ENCODE measurements at regions not wholly inside any gene's neighbourhood (a gene's known extent, or its start where the extent isn't known, plus 50 kb on each side); places are given as distances from the start of the nearest gene placed in this dataset.

DNA sequence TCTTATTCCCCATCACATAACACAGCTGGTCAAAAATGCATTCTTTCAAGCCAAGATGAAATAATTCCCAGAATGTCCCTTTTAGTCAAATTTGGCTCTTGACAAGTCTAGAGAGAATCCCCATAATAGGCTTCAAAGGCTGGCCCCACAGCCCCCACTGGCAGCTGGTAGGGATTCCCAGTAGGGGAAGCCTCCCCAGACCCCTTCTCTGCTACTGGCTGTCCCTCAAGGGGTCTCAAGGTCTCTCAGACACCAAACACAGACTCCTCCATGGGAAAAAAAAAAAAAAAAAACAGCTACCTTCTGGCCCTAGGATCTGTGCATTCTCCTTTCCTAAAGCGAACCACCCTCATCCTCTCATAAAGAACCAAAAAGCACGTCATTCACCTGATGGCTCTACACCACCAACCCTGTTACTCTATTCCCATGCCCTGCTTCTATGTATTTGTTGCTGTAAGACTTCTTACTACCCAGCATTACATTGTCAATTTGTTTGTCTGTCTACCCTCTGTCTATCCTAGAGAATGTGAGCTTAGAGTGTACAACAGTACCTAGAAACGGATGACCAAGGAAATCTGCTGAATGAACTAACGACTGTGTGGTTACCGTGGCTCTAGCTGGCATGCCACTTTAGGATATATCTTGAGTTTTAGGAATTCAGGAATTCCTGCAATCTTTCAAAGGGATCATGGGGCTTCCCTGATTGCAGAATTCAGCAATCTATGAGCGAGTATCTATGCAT, 164.1 kb upstream of the NSMCE3 start:
- no peaks in the 10 kb centered on the region for H3K27me3 ChIP-seq
- no peaks in the 10 kb centered on the region for H3K9me3 ChIP-seq
- H3K4me1 ChIP-seq, result no peaks in the 10 kb centered on the region
- H3K27ac ChIP-seq, result no peak overlapping the region
- no peak for DNase-seq
- no peaks in the 10 kb centered on the region for H3K36me3 ChIP-seq
- TF ChIP-seq, protein P1, sequence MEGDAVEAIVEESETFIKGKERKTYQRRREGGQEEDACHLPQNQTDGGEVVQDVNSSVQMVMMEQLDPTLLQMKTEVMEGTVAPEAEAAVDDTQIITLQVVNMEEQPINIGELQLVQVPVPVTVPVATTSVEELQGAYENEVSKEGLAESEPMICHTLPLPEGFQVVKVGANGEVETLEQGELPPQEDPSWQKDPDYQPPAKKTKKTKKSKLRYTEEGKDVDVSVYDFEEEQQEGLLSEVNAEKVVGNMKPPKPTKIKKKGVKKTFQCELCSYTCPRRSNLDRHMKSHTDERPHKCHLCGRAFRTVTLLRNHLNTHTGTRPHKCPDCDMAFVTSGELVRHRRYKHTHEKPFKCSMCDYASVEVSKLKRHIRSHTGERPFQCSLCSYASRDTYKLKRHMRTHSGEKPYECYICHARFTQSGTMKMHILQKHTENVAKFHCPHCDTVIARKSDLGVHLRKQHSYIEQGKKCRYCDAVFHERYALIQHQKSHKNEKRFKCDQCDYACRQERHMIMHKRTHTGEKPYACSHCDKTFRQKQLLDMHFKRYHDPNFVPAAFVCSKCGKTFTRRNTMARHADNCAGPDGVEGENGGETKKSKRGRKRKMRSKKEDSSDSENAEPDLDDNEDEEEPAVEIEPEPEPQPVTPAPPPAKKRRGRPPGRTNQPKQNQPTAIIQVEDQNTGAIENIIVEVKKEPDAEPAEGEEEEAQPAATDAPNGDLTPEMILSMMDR (IDR thresholded peaks at IDR 0.05), result no peak
- intact Hi-C loops (cut with DNase I; ENCODE audit: low total_unique reads), result no loop called here
- H3K4me3 ChIP-seq, result no peak overlapping the region

DNA sequence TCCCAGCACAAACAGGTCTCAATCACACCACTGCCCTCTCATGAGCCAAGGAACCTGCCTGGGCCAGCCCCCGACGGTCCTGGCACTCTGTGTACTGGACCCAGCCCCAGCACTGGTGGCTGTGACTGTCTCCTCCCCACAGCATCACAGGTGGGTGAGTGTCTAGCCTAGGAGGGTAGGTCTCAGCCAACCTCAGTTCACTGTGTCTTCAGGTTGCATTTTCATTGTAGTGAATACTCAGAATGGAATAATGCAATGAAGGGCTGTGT, 163.4 kb upstream of the NSMCE3 start:
- Histone ChIP-seq H3K36me3 (no peaks in the 10 kb centered on the region), H3K27ac (no peak overlapping the region), H3K4me1 (no peaks in the 10 kb centered on the region), H3K4me3 (no peak overlapping the region), H3K27me3 (no peaks in the 10 kb centered on the region), H3K9me3 (no peaks in the 10 kb centered on the region)
- TF ChIP-seq, protein P1 (IDR thresholded peaks at IDR 0.05), result no peak
- no peak for DNase-seq
- intact Hi-C loops (cut with DNase I; ENCODE audit: low total_unique reads), result no loop called here

DNA sequence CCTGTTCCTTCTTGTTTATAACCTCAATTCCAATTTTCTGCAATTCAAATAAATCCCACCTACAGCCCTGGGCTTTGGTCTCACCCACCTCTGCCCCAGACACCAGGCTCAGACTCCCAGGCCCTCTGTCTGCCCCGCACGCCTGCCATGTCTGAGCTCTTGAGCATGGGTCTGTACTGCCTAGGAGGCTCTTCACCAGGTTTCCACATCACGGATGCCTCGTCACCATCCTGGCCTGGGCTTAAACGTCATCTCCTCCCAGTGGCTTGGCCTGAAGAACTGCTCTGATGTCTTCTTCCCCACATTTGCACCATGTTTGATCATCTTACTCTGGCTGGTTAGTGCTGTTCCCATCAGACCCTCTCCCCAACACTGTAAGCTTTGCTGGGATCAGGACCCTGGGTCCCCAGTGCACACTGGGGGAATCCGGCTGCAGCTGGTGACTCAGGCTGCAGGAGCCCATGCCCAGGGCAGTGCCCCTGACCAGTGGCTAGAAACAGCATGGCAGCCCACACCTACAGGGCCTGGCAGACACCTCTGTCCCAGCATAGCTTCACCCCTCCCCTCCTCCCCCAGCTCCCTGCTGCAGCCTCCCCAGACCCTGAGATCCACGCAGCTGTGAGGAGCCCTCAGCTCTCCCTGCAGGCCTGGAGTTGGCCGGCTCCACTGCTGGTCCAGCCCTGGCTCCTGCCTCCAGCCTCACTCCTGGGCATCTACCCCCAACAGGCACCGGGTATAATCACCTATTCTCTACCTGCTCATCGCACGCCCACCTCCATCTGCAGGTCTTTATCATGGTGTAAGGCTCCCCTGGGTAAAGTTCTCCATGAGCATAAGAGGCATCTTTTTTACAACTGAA, 162.8 kb upstream of the NSMCE3 start:
- DNase-seq, result no peak
- H3K9me3 ChIP-seq, result no peaks in the 10 kb centered on the region
- intact Hi-C loops (cut with DNase I; ENCODE audit: low total_unique reads), result no loop called here
- H3K4me3 ChIP-seq, result no peak overlapping the region
- H3K4me1 ChIP-seq, result no peaks in the 10 kb centered on the region
- TF ChIP-seq, protein P1 (IDR thresholded peaks at IDR 0.05), result no peak
- no peaks in the 10 kb centered on the region for H3K27me3 ChIP-seq
- no peak overlapping the region for H3K27ac ChIP-seq
- no peaks in the 10 kb centered on the region for H3K36me3 ChIP-seq

DNA sequence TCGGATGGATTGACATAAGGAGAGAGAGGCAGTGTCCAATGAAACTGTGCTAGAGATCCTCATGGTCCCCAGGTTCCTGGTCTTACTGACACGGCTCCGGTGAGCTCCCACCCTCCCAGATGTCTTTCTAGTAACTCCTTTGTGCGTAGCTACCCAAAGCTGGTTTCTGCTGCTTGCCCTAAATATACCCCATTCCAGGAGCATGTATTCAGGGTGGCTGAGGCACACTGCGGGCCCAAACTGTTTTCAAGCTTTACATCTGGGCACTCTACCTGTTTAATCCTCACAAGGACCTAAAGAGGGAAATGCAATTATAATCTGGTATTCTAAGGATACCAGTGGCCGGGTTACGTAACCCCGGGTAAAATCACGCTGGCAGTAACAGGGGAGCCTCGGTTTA, 161.2 kb upstream of the NSMCE3 start:
- DNase-seq, result no peak
- TF ChIP-seq, protein P1 (IDR thresholded peaks at IDR 0.05), result no peak
- Histone ChIP-seq H3K4me3 (no peak overlapping the region), H3K9me3 (no peaks in the 10 kb centered on the region), H3K27me3 (no peaks in the 10 kb centered on the region), H3K36me3 (no peaks in the 10 kb centered on the region), H3K4me1 (no peaks in the 10 kb centered on the region), H3K27ac (no peak overlapping the region)
- intact Hi-C loops (cut with DNase I; ENCODE audit: low total_unique reads), result no loop called here

DNA sequence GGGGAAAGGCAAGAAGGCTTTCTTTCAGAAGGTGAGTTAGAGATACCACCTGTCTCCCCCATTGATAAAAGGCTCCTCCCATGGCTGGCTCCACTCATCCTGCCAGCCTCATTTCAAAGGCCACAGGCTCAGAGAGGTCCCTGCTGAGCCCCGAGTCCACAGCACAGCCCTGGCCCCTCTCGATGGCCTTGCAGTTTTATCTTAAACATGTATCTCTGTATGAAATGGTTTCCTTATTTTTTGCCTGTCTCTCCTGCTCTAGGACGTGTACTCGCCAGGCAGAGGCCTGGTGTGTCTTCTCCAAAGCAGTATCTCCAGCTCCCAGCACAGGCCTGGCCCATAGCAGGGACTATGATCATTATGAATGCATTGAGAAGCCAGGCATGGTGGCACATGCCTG, 160.5 kb upstream of the NSMCE3 start:
- Histone ChIP-seq H3K36me3 (no peaks in the 10 kb centered on the region), H3K9me3 (no peaks in the 10 kb centered on the region), H3K27ac (no peak overlapping the region), H3K27me3 (no peaks in the 10 kb centered on the region), H3K4me3 (no peak overlapping the region), H3K4me1 (no peaks in the 10 kb centered on the region)
- intact Hi-C loops (cut with DNase I; ENCODE audit: low total_unique reads), result no loop called here
- DNase-seq, result no peak
- TF ChIP-seq, protein P1 (IDR thresholded peaks at IDR 0.05), result no peak
